ENCODE measurements at regions not wholly inside any gene's neighbourhood (a gene's known extent, or its start where the extent isn't known, plus 50 kb on each side); places are given as distances from the start of the nearest gene placed in this dataset.

GRCh38 chr1:90114521-90115141, 119.7 kb downstream of the ZNF326 start:
- no peak for TF ChIP-seq POLR2AphosphoS5 (IDR thresholded peaks at IDR 0.05; ENCODE audit: insufficient read depth, low read depth, low read length)
- TF ChIP-seq, protein P1, sequence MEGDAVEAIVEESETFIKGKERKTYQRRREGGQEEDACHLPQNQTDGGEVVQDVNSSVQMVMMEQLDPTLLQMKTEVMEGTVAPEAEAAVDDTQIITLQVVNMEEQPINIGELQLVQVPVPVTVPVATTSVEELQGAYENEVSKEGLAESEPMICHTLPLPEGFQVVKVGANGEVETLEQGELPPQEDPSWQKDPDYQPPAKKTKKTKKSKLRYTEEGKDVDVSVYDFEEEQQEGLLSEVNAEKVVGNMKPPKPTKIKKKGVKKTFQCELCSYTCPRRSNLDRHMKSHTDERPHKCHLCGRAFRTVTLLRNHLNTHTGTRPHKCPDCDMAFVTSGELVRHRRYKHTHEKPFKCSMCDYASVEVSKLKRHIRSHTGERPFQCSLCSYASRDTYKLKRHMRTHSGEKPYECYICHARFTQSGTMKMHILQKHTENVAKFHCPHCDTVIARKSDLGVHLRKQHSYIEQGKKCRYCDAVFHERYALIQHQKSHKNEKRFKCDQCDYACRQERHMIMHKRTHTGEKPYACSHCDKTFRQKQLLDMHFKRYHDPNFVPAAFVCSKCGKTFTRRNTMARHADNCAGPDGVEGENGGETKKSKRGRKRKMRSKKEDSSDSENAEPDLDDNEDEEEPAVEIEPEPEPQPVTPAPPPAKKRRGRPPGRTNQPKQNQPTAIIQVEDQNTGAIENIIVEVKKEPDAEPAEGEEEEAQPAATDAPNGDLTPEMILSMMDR (IDR thresholded peaks at IDR 0.05; ENCODE audit: extremely low read depth in 1 of 2, insufficient read depth in 1 of 2, low read depth in 1 of 2, low read length in 2 of 2): peak; percentile 34 to 52

Data from endothelial cell of umbilical vein (primary cell).